ENCODE measurements at regions not wholly inside any gene's neighbourhood (a gene's known extent, or its start where the extent isn't known, plus 50 kb on each side); places are given as distances from the start of the nearest gene placed in this dataset.

DNA sequence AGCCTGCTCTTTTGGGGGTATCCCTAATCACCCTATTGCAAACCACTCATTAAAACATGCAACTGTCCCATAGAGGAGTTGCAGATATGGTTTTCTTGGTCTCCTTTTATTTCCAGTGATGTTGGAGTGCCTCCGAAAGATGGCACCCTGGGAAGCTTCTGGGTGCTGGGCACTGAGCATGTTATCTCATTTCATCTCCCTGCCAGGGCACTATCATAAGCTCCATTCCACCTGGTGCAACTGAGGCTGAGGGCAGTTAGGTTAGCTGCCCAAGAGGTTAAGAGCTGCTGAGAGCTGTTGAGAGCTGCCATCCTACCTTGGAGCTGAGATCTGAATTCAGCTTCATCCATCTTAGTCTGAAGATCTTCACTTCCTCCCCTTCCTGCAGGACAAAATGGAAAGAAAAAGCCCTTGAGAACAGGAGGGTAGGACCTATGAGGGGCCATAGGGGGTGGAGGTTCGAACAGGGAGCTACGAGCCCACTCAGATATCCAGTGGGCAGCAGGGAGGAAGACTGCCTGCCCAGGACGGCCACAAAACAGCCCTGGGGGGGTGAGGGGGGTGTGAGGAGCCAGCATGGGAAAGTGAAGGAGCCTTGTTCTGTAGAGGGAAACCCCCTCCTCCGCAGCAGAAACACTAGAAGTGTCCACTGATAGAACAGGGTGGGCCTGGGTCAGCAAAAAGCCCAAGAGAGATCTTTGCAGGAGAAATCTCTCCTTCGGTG lies 202.5 kb downstream of the ZFP36L2 start:
- Histone ChIP-seq H3K9me2 (ENCODE audit: insufficient read depth) (no peaks in the 10 kb centered on the region), H3K27ac (ENCODE audit: low read depth) (no peak overlapping the region), H3K27me3 (ENCODE audit: insufficient read depth) (no peaks in the 10 kb centered on the region), H3K4me1 (ENCODE audit: insufficient read depth) (peaks cover 4% of the 10 kb centered on the region; the same call in 1 of the 2 replicates), H3K4me3 (no peak overlapping the region), H3F3A (replicated peaks; ENCODE audit: low read depth) (no peaks in the 10 kb centered on the region), H3K79me2 (replicated peaks; ENCODE audit: insufficient read depth) (no peaks in the 10 kb centered on the region), H2AFZ (peak overlapping the region; percentile 96), H3K36me3 (ENCODE audit: insufficient read depth) (no peaks in the 10 kb centered on the region), H4K20me1 (replicated peaks; ENCODE audit: insufficient read depth) (no peaks in the 10 kb centered on the region), H3K4me2 (no peak overlapping the region)
- H3K9me3 Mint-ChIP-seq = peaks cover 24% of the 10 kb centered on the region
- no peak overlapping the region for H3K4me3 Mint-ChIP-seq
- H3K27ac Mint-ChIP-seq = no peak overlapping the region
- peaks cover 5% of the 10 kb centered on the region for H3K27me3 Mint-ChIP-seq (ENCODE audit: insufficient read depth, low read depth, poor library complexity)
- peaks cover 11% of the 10 kb centered on the region for H3K4me1 Mint-ChIP-seq
- peaks cover 10% of the 10 kb centered on the region; the same call in 2 of the 3 replicates for H3K36me3 Mint-ChIP-seq (ENCODE audit: low read depth)
- ATAC-seq = no peak
- no peak for TF ChIP-seq CTCF (conservative IDR thresholded peaks at IDR 0.05; ENCODE audit: low read depth in 2 of 2)
- TF ChIP-seq ZNF462 (CRISPR knock-in tag; IDR thresholded peaks at IDR 0.05) = no peak
- no peak for TF ChIP-seq CREB1 (CRISPR knock-in tag; IDR thresholded peaks at IDR 0.05; ENCODE audit: low read depth)
- TF ChIP-seq POLR2AphosphoS5 (IDR thresholded peaks at IDR 0.05; ENCODE audit: low read depth) = no peak
- TF ChIP-seq EZH2phosphoT487 (IDR thresholded peaks at IDR 0.05; ENCODE audit: unreplicated experiment) = no peak
- TF ChIP-seq REST (IDR thresholded peaks at IDR 0.05; ENCODE audit: unreplicated experiment) = no peak
- no peak for TF ChIP-seq EZH2 (IDR thresholded peaks at IDR 0.05; ENCODE audit: low read depth, unreplicated experiment)
- TF ChIP-seq ZNF331 (CRISPR knock-in tag; IDR thresholded peaks at IDR 0.05; ENCODE audit: low read depth) = no peak
- TF ChIP-seq STAT1 (IDR thresholded peaks at IDR 0.05; ENCODE audit: unreplicated experiment) = no peak
- no peak for TF ChIP-seq ZNF114 (CRISPR knock-in tag; IDR thresholded peaks at IDR 0.05)
- TF ChIP-seq JUNB (IDR thresholded peaks at IDR 0.05; ENCODE audit: unreplicated experiment) = no peak
- no peak for DNase-seq (ENCODE audit: low spot score)

All from GM23338 (cell line).